Upper lobe of left lung (tissue), 6 donors: ENCODE measurements at regions not wholly inside any gene's neighbourhood (a gene's known extent, or its start where the extent isn't known, plus 50 kb on each side); places are given as distances from the start of the nearest gene placed in this dataset.

Experiments
- ATAC-seq, 2 donors: fragments of 200-7000 bp; cut with Tn5 transposase; one replicate each; pipeline ENCODE4 v1.9.1; 2022; ENCODE audit warnings: mild to moderate bottlenecking in 2 of 2, moderate library complexity in 2 of 2; ENCODE audit not compliant: low FRiP score in 2 of 2
- DNase-seq, 2 donors: peaks; one replicate each; pipeline ENCODE4 v3.0.0-alpha.2; 2019 to 2020
- H3K27ac ChIP-seq, 4 donors: fragments of 200-600 bp; sonication (generic); one replicate each; pipeline ENCODE4 v1.5.1; 2016 to 2019
- H3K27me3 ChIP-seq, 4 donors: fragments of 200-600 bp; sonication (generic); one replicate each; pipeline ENCODE4 v1.5.1; 2017 to 2019
- H3K36me3 ChIP-seq, 4 donors: fragments of 200-600 bp; sonication (generic); one replicate each; pipeline ENCODE4 v1.5.1; 2016 to 2019
- H3K4me1 ChIP-seq, 4 donors: fragments of 200-600 bp; sonication (generic); one replicate each; pipeline ENCODE4 v1.5.1; 2018 to 2019
- H3K4me3 ChIP-seq, 4 donors: fragments of 200-600 bp; sonication (generic); one replicate each; pipeline ENCODE4 v1.5.1; 2017 to 2019; ENCODE audit warnings: mild to moderate bottlenecking in 2 of 4, moderate library complexity in 1 of 4
- H3K9me3 ChIP-seq, 4 donors: fragments of 200-600 bp; sonication (generic); one replicate each; pipeline ENCODE4 v1.5.1; 2018 to 2019
- CTCF ChIP-seq, 6 experiments: fragments of 450-650 bp in 4 of 6; fragments of 200-600 bp in 2 of 6; sonication (generic) in 2 of 6; IDR thresholded peaks; one replicate each; pipeline ENCODE4 v1.5.1; 2016 to 2019; ENCODE audit warnings: antibody characterized with exemption in 6 of 6
- EP300 ChIP-seq, 4 donors: sonication (generic); formaldehyde crosslinking; IDR thresholded peaks; one replicate each; pipeline ENCODE4 v1.5.1; 2017; ENCODE audit warnings: antibody characterized with exemption in 4 of 4, control low read depth in 2 of 4
- POLR2A ChIP-seq, 4 donors: fragments of 450-650 bp; IDR thresholded peaks; one replicate each; pipeline ENCODE4 v1.5.1; 2016 to 2017; ENCODE audit warnings: antibody characterized with exemption in 4 of 4, mild to moderate bottlenecking in 2 of 4
- POLR2AphosphoS5 ChIP-seq, 2 donors: sonication (generic); formaldehyde crosslinking; IDR thresholded peaks; one replicate each; pipeline ENCODE4 v1.5.1; 2017; ENCODE audit warnings: antibody characterized with exemption in 2 of 2
- WGBS, 2 donors: methylation state at CpG; one replicate each; pipeline ENCODE4 v1.1.5; 2017 to 2018; 5-methylcytosine and 5-hydroxymethylcytosine counted together
- donor health status: DM: no; HTN: no; CAD: no; lungs with moderate emphysema.
- donor health status: DM: no; HTN: yes; CAD: no; lungs with severe emphysema.

- Histone ChIP-seq H3K36me3 (no peaks in the 10 kb centered on the region), H3K27ac (no peak overlapping the region), H3K4me3 (no peak overlapping the region), H3K4me1 (no peaks in the 10 kb centered on the region), H3K9me3 (no peaks in the 10 kb centered on the region), H3K27me3 (no peaks in the 10 kb centered on the region)
- DNase-seq: no peak
- ATAC-seq: no peak
- no peak for TF ChIP-seq POLR2A (IDR thresholded peaks at IDR 0.05)
- no peak for TF ChIP-seq CTCF (IDR thresholded peaks at IDR 0.05)
- TF ChIP-seq EP300 (IDR thresholded peaks at IDR 0.05): no peak
- TF ChIP-seq POLR2AphosphoS5 (IDR thresholded peaks at IDR 0.05): no peak
- WGBS, 2 donors: 96 to 99% methylated on average over 2 of the region's 2 CpGs
Observed at GRCh38 chr3:24726423-24726822, 231.8 kb upstream of the THRB start.

- no peak for TF ChIP-seq EP300 (IDR thresholded peaks at IDR 0.05)
- no peak for TF ChIP-seq CTCF (IDR thresholded peaks at IDR 0.05)
- no peak for TF ChIP-seq POLR2A (IDR thresholded peaks at IDR 0.05)
- TF ChIP-seq POLR2AphosphoS5 (IDR thresholded peaks at IDR 0.05): no peak
- H3K27ac ChIP-seq: no peak overlapping the region
- WGBS, 2 donors: 88 to 89% methylated on average over 1 of the region's 1 CpG
Observed at GRCh38 chr3:24730173-24730572, 235.5 kb upstream of the THRB start.

GRCh38 chr3:24734019-24734418 is 239.4 kb upstream of the THRB start:
- DNase-seq: no peak
- no peak for TF ChIP-seq POLR2AphosphoS5 (IDR thresholded peaks at IDR 0.05)
- TF ChIP-seq POLR2A (IDR thresholded peaks at IDR 0.05): no peak
- ATAC-seq: no peak
- Histone ChIP-seq H3K27ac (no peak overlapping the region), H3K9me3 (peaks cover 0 to 3% (median 0%) of the 10 kb centered on the region in 4 donors), H3K4me3 (no peak overlapping the region), H3K27me3 (no peaks in the 10 kb centered on the region), H3K4me1 (no peaks in the 10 kb centered on the region), H3K36me3 (no peaks in the 10 kb centered on the region)

More at GRCh38 chr3:24730173-24730572, 235.5 kb upstream of the THRB start:
- H3K36me3 ChIP-seq: no peaks in the 10 kb centered on the region
- ATAC-seq (no peak), DNase-seq (no peak)
- no peaks in the 10 kb centered on the region for H3K27me3 ChIP-seq
- no peaks in the 10 kb centered on the region for H3K4me1 ChIP-seq
- peaks cover 0 to 3% (median 0%) of the 10 kb centered on the region in 4 donors for H3K9me3 ChIP-seq
- H3K4me3 ChIP-seq: no peak overlapping the region

- no peak for TF ChIP-seq POLR2A (IDR thresholded peaks at IDR 0.05)
- no peak for TF ChIP-seq CTCF (IDR thresholded peaks at IDR 0.05)
- TF ChIP-seq POLR2AphosphoS5 (IDR thresholded peaks at IDR 0.05): no peak
- TF ChIP-seq EP300 (IDR thresholded peaks at IDR 0.05): no peak
- Histone ChIP-seq H3K4me1 (no peaks in the 10 kb centered on the region), H3K27ac (no peak overlapping the region), H3K36me3 (no peaks in the 10 kb centered on the region), H3K27me3 (no peaks in the 10 kb centered on the region), H3K4me3 (no peak overlapping the region), H3K9me3 (peaks cover 0 to 3% (median 0%) of the 10 kb centered on the region in 4 donors)
- ATAC-seq (no peak), DNase-seq (no peak)
- 71 to 81% methylated on average over 3 of the region's 3 CpGs for WGBS, 2 donors
Observed at GRCh38 chr3:24736701-24737100, 242.1 kb upstream of the THRB start.

- no peak for ATAC-seq
- Histone ChIP-seq H3K27ac (no peak overlapping the region), H3K4me3 (no peak overlapping the region), H3K4me1 (no peaks in the 10 kb centered on the region), H3K9me3 (no peaks in the 10 kb centered on the region), H3K36me3 (no peaks in the 10 kb centered on the region), H3K27me3 (no peaks in the 10 kb centered on the region)
- 71 to 80% methylated on average over 3 of the region's 3 CpGs for WGBS, 2 donors
- TF ChIP-seq CTCF (IDR thresholded peaks at IDR 0.05) (no peak), POLR2A (IDR thresholded peaks at IDR 0.05) (no peak), EP300 (IDR thresholded peaks at IDR 0.05) (no peak), POLR2AphosphoS5 (IDR thresholded peaks at IDR 0.05) (no peak)
- DNase-seq: no peak
Observed at GRCh38 chr3:24740326-24740725, 245.7 kb upstream of the THRB start.
